H1 (cell line): ENCODE measurements at regions not wholly inside any gene's neighbourhood (a gene's known extent, or its start where the extent isn't known, plus 50 kb on each side); places are given as distances from the start of the nearest gene placed in this dataset.
"Not testable (repeated sequence)": the region's sequence is repeated elsewhere in the genome, so short reads cannot be mapped to it uniquely, and the experiment has no call there.

Experiments
- CTCF ChIA-PET: fragments of 300-600 bp; sonication (Branson Sonifier 250); formaldehyde crosslinking; loops from one replicate; lab custom pipeline; 2021; ENCODE audit not compliant: partially characterized antibody; lab: Charles Lee
- POLR2A ChIA-PET: fragments of 300-600 bp; sonication (Branson Sonifier 250); formaldehyde crosslinking; loops from one replicate; lab custom pipeline; 2021; ENCODE audit warnings: inconsistent platforms; ENCODE audit not compliant: partially characterized antibody; lab: Charles Lee
- DNase-seq, 2 experiments: peaks; one replicate each; pipeline versions ENCODE4 v3.0.0 to v3.0.0-alpha.2; 2010 to 2022; ENCODE audit warnings: low spot score in 2 of 2, low read depth in 1 of 2, mixed read lengths in 1 of 2
- FAIRE-seq: peaks from 2 replicates; lab custom pipeline; 2011; peaks lifted over from hg19 to GRCh38; lab: Jason Lieb, UNC
- H2AFZ ChIP-seq: 2 replicates; pipeline ENCODE4 v1.8.1; 2012; ENCODE audit warnings: low read length, inconsistent platforms
- H2AK5ac ChIP-seq: 2 replicates; pipeline ENCODE4 v1.6.1; 2013; ENCODE audit warnings: low read depth, low read length
- H2BK120ac ChIP-seq: replicated peaks from 2 replicates; pipeline ENCODE3; 2013; ENCODE audit warnings: low read depth, low read length, inconsistent platforms
- H2BK12ac ChIP-seq: 2 replicates; pipeline ENCODE4 v1.6.1; 2013; ENCODE audit warnings: low read depth, low read length
- H2BK15ac ChIP-seq: 2 replicates; pipeline ENCODE4 v1.6.1; 2013; ENCODE audit warnings: low read length
- H2BK20ac ChIP-seq: 2 replicates; pipeline ENCODE4 v1.6.1; 2013; ENCODE audit warnings: low read length
- H2BK5ac ChIP-seq: 2 replicates; pipeline ENCODE4 v1.6.1; 2013; ENCODE audit warnings: low read depth, low read length
- H3K14ac ChIP-seq: 2 replicates; pipeline ENCODE4 v1.6.1; 2013; ENCODE audit warnings: inconsistent platforms; ENCODE audit not compliant: insufficient read length
- H3K18ac ChIP-seq: 2 replicates; pipeline ENCODE4 v1.6.1; 2013; ENCODE audit warnings: low read length; ENCODE audit errors: extremely low read depth
- H3K23ac ChIP-seq: 2 replicates; pipeline ENCODE4 v1.6.1; 2013; ENCODE audit warnings: inconsistent platforms; ENCODE audit not compliant: insufficient read length
- H3K23me2 ChIP-seq: 2 replicates; pipeline ENCODE4 v1.6.1; 2013; ENCODE audit warnings: low read depth, low read length
- H3K27ac ChIP-seq: 2 replicates; pipeline ENCODE4 v1.6.1; 2011; ENCODE audit warnings: low read depth, low read length, inconsistent platforms
- H3K27me3 ChIP-seq, 4 experiments: replicated peaks in 1 of 4; 1 replicate in 1 of 4; 2 replicates in 3 of 4; pipeline versions ENCODE4 v1.6.1 to v1.8.1; 2011 to 2013; ENCODE audit warnings: low read length in 3 of 4, mild to moderate bottlenecking in 3 of 4, inconsistent platforms in 2 of 4, mixed read lengths in 2 of 4, moderate library complexity in 1 of 4; ENCODE audit not compliant: control insufficient read depth in 3 of 4, insufficient read depth in 3 of 4; ENCODE audit errors: extremely low read depth in 1 of 4
- H3K36me3 ChIP-seq, 4 experiments: 2 replicates each; pipeline versions ENCODE4 v1.6.1 to v1.8.1; 2011 to 2013; ENCODE audit warnings: mild to moderate bottlenecking in 4 of 4, low read length in 3 of 4, moderate library complexity in 2 of 4, control low read depth in 1 of 4, inconsistent platforms in 1 of 4; ENCODE audit not compliant: insufficient read depth in 4 of 4, control insufficient read depth in 2 of 4
- H3K4ac ChIP-seq: replicated peaks from 2 replicates; pipeline ENCODE3; 2013; ENCODE audit warnings: low read length, low read depth, mixed read lengths, inconsistent platforms; ENCODE audit not compliant: insufficient read length
- H3K4me1 ChIP-seq, 4 experiments: replicated peaks in 1 of 4; 1 replicate in 1 of 4; 2 replicates in 3 of 4; pipeline versions ENCODE4 v1.6.1 to v1.8.1; 2011 to 2013; ENCODE audit warnings: low read length in 3 of 4, inconsistent platforms in 2 of 4, mixed read lengths in 1 of 4; ENCODE audit not compliant: insufficient read depth in 4 of 4, control insufficient read depth in 3 of 4
- H3K4me2 ChIP-seq, 2 experiments: 2 replicates each; pipeline versions ENCODE4 v1.6.1 to v1.8.1; 2011 to 2013; ENCODE audit warnings: low read depth in 2 of 2, low read length in 2 of 2, control low read depth in 1 of 2, inconsistent platforms in 1 of 2, mild to moderate bottlenecking in 1 of 2; ENCODE audit not compliant: insufficient read depth in 1 of 2
- H3K4me3 ChIP-seq, 4 experiments: fragments of 200-600, 300-600 bp in 1 of 4; sonication (generic), shearing (Covaris generic), sonication (Bioruptor Twin) in 1 of 4; 2 replicates each; pipeline versions ENCODE4 v1.5.1 to v1.8.1; 2011 to 2016; ENCODE audit warnings: low read length in 4 of 4, low read depth in 3 of 4, control low read depth in 2 of 4, inconsistent platforms in 2 of 4, mild to moderate bottlenecking in 2 of 4, mixed read lengths in 1 of 4, moderate library complexity in 1 of 4; ENCODE audit not compliant: insufficient read depth in 2 of 4; ENCODE audit errors: extremely low read depth in 1 of 4
- H3K56ac ChIP-seq: replicated peaks from 2 replicates; pipeline ENCODE3; 2013; ENCODE audit warnings: low read depth, mild to moderate bottlenecking, mixed read lengths, low read length, inconsistent platforms; ENCODE audit not compliant: insufficient read length
- H3K79me1 ChIP-seq: 2 replicates; pipeline ENCODE4 v1.6.1; 2013; ENCODE audit warnings: low read depth, low read length, control low read depth
- H3K79me2 ChIP-seq, 2 experiments: 2 replicates each; pipeline versions ENCODE4 v1.6.1 to v1.8.1; 2012 to 2013; ENCODE audit warnings: low read length in 2 of 2, mild to moderate bottlenecking in 2 of 2, inconsistent platforms in 1 of 2; ENCODE audit not compliant: insufficient read depth in 2 of 2, control insufficient read depth in 1 of 2
- H3K9ac ChIP-seq, 4 experiments: replicated peaks in 1 of 4; 1 replicate in 1 of 4; 2 replicates in 3 of 4; pipeline versions ENCODE4 v1.6.1 to v1.8.1; 2011 to 2013; ENCODE audit warnings: low read depth in 3 of 4, low read length in 3 of 4, control low read depth in 2 of 4, mild to moderate bottlenecking in 2 of 4, moderate library complexity in 2 of 4, inconsistent platforms in 1 of 4; ENCODE audit errors: extremely low read depth in 1 of 4
- H3K9me3 ChIP-seq, 2 experiments: 2 replicates each; pipeline versions ENCODE4 v1.6.1 to v1.8.1; 2012 to 2013; ENCODE audit warnings: mild to moderate bottlenecking in 2 of 2, moderate library complexity in 2 of 2, control low read depth in 1 of 2, inconsistent platforms in 1 of 2, low read depth in 1 of 2, low read length in 1 of 2, mixed read lengths in 1 of 2; ENCODE audit not compliant: insufficient read depth in 2 of 2
- H4K20me1 ChIP-seq, 2 experiments: replicated peaks in 1 of 2; 2 replicates each; pipeline versions ENCODE3 to v1.8.1; 2011 to 2013; ENCODE audit warnings: inconsistent platforms in 2 of 2, low read length in 2 of 2, mild to moderate bottlenecking in 1 of 2; ENCODE audit not compliant: insufficient read depth in 2 of 2, control insufficient read depth in 1 of 2
- H4K5ac ChIP-seq: 2 replicates; pipeline ENCODE4 v1.6.1; 2013; ENCODE audit warnings: low read length, low read depth, mixed read lengths, inconsistent platforms; ENCODE audit not compliant: insufficient read length
- H4K8ac ChIP-seq: 2 replicates; pipeline ENCODE4 v1.8.0; 2013; ENCODE audit warnings: mild to moderate bottlenecking, moderate library complexity, low read length, inconsistent platforms; ENCODE audit not compliant: insufficient read depth; ENCODE audit errors: extremely low read depth
- H4K91ac ChIP-seq: replicated peaks from 2 replicates; pipeline ENCODE3; 2013; ENCODE audit warnings: low read length, mixed read lengths, inconsistent platforms; ENCODE audit not compliant: insufficient read length
- WGBS, 2 experiments: shearing (Covaris generic) in 1 of 2; methylation state at CpG; one replicate each; pipeline versions ENCODE4 v1.1.6 to v1.1.7; 2013 to 2015; ENCODE audit warnings: low lambda C conversion rate in 2 of 2, mixed read lengths in 2 of 2, inconsistent platforms in 1 of 2, low coverage in 1 of 2, missing lambda C conversion rate in 1 of 2; ENCODE audit not compliant: insufficient replicate concordance in 2 of 2, insufficient coverage in 1 of 2, insufficient read length in 1 of 2; ENCODE audit errors: extremely low coverage in 1 of 2, missing lambda C conversion rate in 1 of 2; 5-methylcytosine and 5-hydroxymethylcytosine counted together

GRCh38 chr2:97315358-97315757, 202.4 kb downstream of the ANKRD36 start:
- H3K14ac ChIP-seq, H3K27ac ChIP-seq, CTCF ChIA-PET, H3K27me3 ChIP-seq, H4K8ac ChIP-seq, H3K23me2 ChIP-seq, H3K79me2 ChIP-seq, FAIRE-seq, H3K18ac ChIP-seq, H3K23ac ChIP-seq, H3K9ac ChIP-seq, H3K4ac ChIP-seq, H3K9me3 ChIP-seq, H3K4me1 ChIP-seq, POLR2A ChIA-PET, H4K91ac ChIP-seq, H2BK15ac ChIP-seq, DNase-seq, H2BK120ac ChIP-seq, H3K4me3 ChIP-seq, H2AFZ ChIP-seq, H3K4me2 ChIP-seq, H3K56ac ChIP-seq, H4K20me1 ChIP-seq, H2AK5ac ChIP-seq, H2BK5ac ChIP-seq, H3K36me3 ChIP-seq, H3K79me1 ChIP-seq, H4K5ac ChIP-seq, H2BK20ac ChIP-seq, H2BK12ac ChIP-seq: not testable (repeated sequence)
- WGBS, 2 experiments, result 86% methylated on average over 2 of the region's 4 CpGs; no CpG with 5 or more reads in 1 of the 2 experiments

GRCh38 chr2:97312426-97312825, 199.5 kb downstream of the ANKRD36 start:
- H3K4me2 ChIP-seq, FAIRE-seq, H4K8ac ChIP-seq, CTCF ChIA-PET, H3K4me1 ChIP-seq, H3K4me3 ChIP-seq, H2AFZ ChIP-seq, H4K20me1 ChIP-seq, H4K5ac ChIP-seq, H3K79me1 ChIP-seq, H3K9me3 ChIP-seq, H3K9ac ChIP-seq, H3K23ac ChIP-seq, DNase-seq, H3K79me2 ChIP-seq, H2BK15ac ChIP-seq, H2BK120ac ChIP-seq, H2AK5ac ChIP-seq, H4K91ac ChIP-seq, H3K36me3 ChIP-seq, H3K27me3 ChIP-seq, H2BK12ac ChIP-seq, H3K4ac ChIP-seq, H3K14ac ChIP-seq, H3K23me2 ChIP-seq, H2BK20ac ChIP-seq, POLR2A ChIA-PET, H3K27ac ChIP-seq, H3K18ac ChIP-seq, H2BK5ac ChIP-seq, H3K56ac ChIP-seq: not testable (repeated sequence)
- no CpG with 5 or more reads among the region's 3 CpGs for WGBS, 2 experiments
